ENCODE measurements at regions not wholly inside any gene's neighbourhood (a gene's known extent, or its start where the extent isn't known, plus 50 kb on each side); places are given as distances from the start of the nearest gene placed in this dataset.

- DNase-seq (peak in 2 of 3 donors; percentile 40 to 68), ATAC-seq (ENCODE audit: insufficient read depth, low FRiP score) (no peak)
- Histone ChIP-seq H3K36me3 (ENCODE audit: control insufficient read depth in 4 of 4, insufficient read depth in 4 of 4, low read length in 4 of 4) (no peaks in the 10 kb centered on the region), H3K9ac (ENCODE audit: insufficient read depth in 1 of 2, low read length in 2 of 2) (no peak overlapping the region), H3K9me3 (ENCODE audit: control insufficient read depth in 4 of 4, insufficient read depth in 3 of 4, low read length in 3 of 4) (no peaks in the 10 kb centered on the region), H3K4me1 (ENCODE audit: control insufficient read depth in 5 of 5, insufficient read depth in 5 of 5, low read length in 5 of 5) (no peaks in the 10 kb centered on the region), H3K4me3 (no peak overlapping the region), H3K27me3 (ENCODE audit: control insufficient read depth in 3 of 3, insufficient read depth in 3 of 3, low read length in 2 of 3) (no peaks in the 10 kb centered on the region), H3K27ac (ENCODE audit: low read depth in 1 of 2, low read length in 1 of 2) (no peak overlapping the region)
- WGBS, 2 donors: 69 to 79% methylated on average over 7 of the region's 7 CpGs
- no peak for TF ChIP-seq CTCF (IDR thresholded peaks at IDR 0.05; ENCODE audit: control extremely low read depth, extremely low read depth)
Measured at GRCh38 chr13:84208246-84208910, 326.1 kb upstream of the SLITRK1 start.

- H3K27me3 ChIP-seq (ENCODE audit: control insufficient read depth in 3 of 3, insufficient read depth in 3 of 3, low read length in 2 of 3): no peaks in the 10 kb centered on the region
- no peak overlapping the region for H3K27ac ChIP-seq (ENCODE audit: low read depth in 1 of 2, low read length in 1 of 2)
- WGBS, 2 donors: 91 to 92% methylated on average over 2 of the region's 2 CpGs
- no peaks in the 10 kb centered on the region for H3K36me3 ChIP-seq (ENCODE audit: control insufficient read depth in 4 of 4, insufficient read depth in 4 of 4, low read length in 4 of 4)
- H3K4me1 ChIP-seq (ENCODE audit: control insufficient read depth in 5 of 5, insufficient read depth in 5 of 5, low read length in 5 of 5): no peaks in the 10 kb centered on the region
- H3K9ac ChIP-seq (ENCODE audit: insufficient read depth in 1 of 2, low read length in 2 of 2): no peak overlapping the region
- no peak for TF ChIP-seq CTCF (IDR thresholded peaks at IDR 0.05; ENCODE audit: control extremely low read depth, extremely low read depth)
- no peaks in the 10 kb centered on the region for H3K9me3 ChIP-seq (ENCODE audit: control insufficient read depth in 4 of 4, insufficient read depth in 3 of 4, low read length in 3 of 4)
- DNase-seq (no peak), ATAC-seq (ENCODE audit: insufficient read depth, low FRiP score) (no peak)
- H3K4me3 ChIP-seq: no peak overlapping the region
Measured at GRCh38 chr13:84207509-84207908, 325.2 kb upstream of the SLITRK1 start.

GRCh38 chr13:84200971-84201370, 318.7 kb upstream of the SLITRK1 start:
- DNase-seq (no peak), ATAC-seq (ENCODE audit: insufficient read depth, low FRiP score) (no peak)
- no peak for TF ChIP-seq CTCF (IDR thresholded peaks at IDR 0.05; ENCODE audit: control extremely low read depth, extremely low read depth)
- no peak overlapping the region for H3K4me3 ChIP-seq
- H3K36me3 ChIP-seq (ENCODE audit: control insufficient read depth in 4 of 4, insufficient read depth in 4 of 4, low read length in 4 of 4): no peaks in the 10 kb centered on the region
- H3K9ac ChIP-seq (ENCODE audit: insufficient read depth in 1 of 2, low read length in 2 of 2): no peak overlapping the region
- 67 to 69% methylated on average over 4 of the region's 4 CpGs for WGBS, 2 donors
- no peaks in the 10 kb centered on the region for H3K4me1 ChIP-seq (ENCODE audit: control insufficient read depth in 5 of 5, insufficient read depth in 5 of 5, low read length in 5 of 5)
- no peak overlapping the region for H3K27ac ChIP-seq (ENCODE audit: low read depth in 1 of 2, low read length in 1 of 2)
- no peaks in the 10 kb centered on the region for H3K27me3 ChIP-seq (ENCODE audit: control insufficient read depth in 3 of 3, insufficient read depth in 3 of 3, low read length in 2 of 3)
- peaks cover 0 to 2% (median 0%) of the 10 kb centered on the region in 4 donors for H3K9me3 ChIP-seq (ENCODE audit: control insufficient read depth in 4 of 4, insufficient read depth in 3 of 4, low read length in 3 of 4)

- WGBS, 2 donors: 88 to 91% methylated on average over 3 of the region's 3 CpGs
- Histone ChIP-seq H3K9me3 (ENCODE audit: control insufficient read depth in 4 of 4, insufficient read depth in 3 of 4, low read length in 3 of 4) (peaks cover 0 to 2% (median 0%) of the 10 kb centered on the region in 4 donors), H3K9ac (ENCODE audit: insufficient read depth in 1 of 2, low read length in 2 of 2) (no peak overlapping the region), H3K4me3 (no peak overlapping the region), H3K4me1 (ENCODE audit: control insufficient read depth in 5 of 5, insufficient read depth in 5 of 5, low read length in 5 of 5) (no peaks in the 10 kb centered on the region), H3K27me3 (ENCODE audit: control insufficient read depth in 3 of 3, insufficient read depth in 3 of 3, low read length in 2 of 3) (no peaks in the 10 kb centered on the region), H3K36me3 (ENCODE audit: control insufficient read depth in 4 of 4, insufficient read depth in 4 of 4, low read length in 4 of 4) (no peaks in the 10 kb centered on the region), H3K27ac (ENCODE audit: low read depth in 1 of 2, low read length in 1 of 2) (no peak overlapping the region)
- ATAC-seq (ENCODE audit: insufficient read depth, low FRiP score): no peak
- no peak for TF ChIP-seq CTCF (IDR thresholded peaks at IDR 0.05; ENCODE audit: control extremely low read depth, extremely low read depth)
- no peak for DNase-seq
Measured at GRCh38 chr13:84192125-84192524, 309.9 kb upstream of the SLITRK1 start.

Data from lung (tissue), 11 donors.